Liver (tissue), 3 donors: ENCODE measurements at regions not wholly inside any gene's neighbourhood (a gene's known extent, or its start where the extent isn't known, plus 50 kb on each side); places are given as distances from the start of the nearest gene placed in this dataset.

Experiments used
- EGR1 ChIP-seq, 2 donors: IDR thresholded peaks; 2 replicates each; pipeline ENCODE4 v1.6.1; 2016 to 2018; ENCODE audit warnings: antibody characterized with exemption in 2 of 2, low read depth in 2 of 2
- FOXA1 ChIP-seq: IDR thresholded peaks from 2 replicates; pipeline ENCODE4 v1.6.1; 2016; ENCODE audit warnings: antibody characterized with exemption
- HNF4A ChIP-seq, 2 donors: conservative IDR thresholded peaks; 2 replicates each; pipeline ENCODE4 v1.6.1; 2016; ENCODE audit warnings: antibody characterized with exemption in 2 of 2, mild to moderate bottlenecking in 2 of 2
- JUND ChIP-seq, 2 donors: IDR thresholded peaks; 2 replicates each; pipeline ENCODE4 v1.6.1; 2016; ENCODE audit warnings: antibody characterized with exemption in 2 of 2
- RAD21 ChIP-seq, 2 donors: IDR thresholded peaks; 2 replicates each; pipeline ENCODE4 v1.6.1; 2016; ENCODE audit warnings: antibody characterized with exemption in 2 of 2, mild to moderate bottlenecking in 2 of 2
- SP1 ChIP-seq: IDR thresholded peaks from 2 replicates; pipeline ENCODE4 v1.6.1; 2018; ENCODE audit warnings: antibody characterized with exemption, mild to moderate bottlenecking
- TAF1 ChIP-seq: conservative IDR thresholded peaks from 2 replicates; pipeline ENCODE4 v1.6.1; 2016; ENCODE audit warnings: antibody characterized with exemption, mild to moderate bottlenecking
- YY1 ChIP-seq: IDR thresholded peaks from 2 replicates; pipeline ENCODE4 v1.6.1; 2016; ENCODE audit warnings: antibody characterized with exemption, mild to moderate bottlenecking
- TF ChIP-seq, protein P1 (sequence below): fragments of 150-350 bp; IDR thresholded peaks from 2 replicates; pipeline ENCODE4 v1.5.1; 2017; ENCODE audit warnings: improper control_type of control experiment, low read depth, low read length; ENCODE audit not compliant: missing input control
- TF ChIP-seq, protein P2 (sequence below): IDR thresholded peaks from 2 replicates; pipeline ENCODE4 v1.6.1; 2016; ENCODE audit warnings: antibody characterized with exemption, mild to moderate bottlenecking
- TF ChIP-seq, protein P3 (sequence below): IDR thresholded peaks from 2 replicates; pipeline ENCODE4 v1.6.1; 2016; ENCODE audit warnings: antibody characterized with exemption
- TF ChIP-seq, protein P4 (sequence below): IDR thresholded peaks from 2 replicates; pipeline ENCODE4 v1.6.1; 2016; ENCODE audit warnings: antibody characterized with exemption
- donor health status: healthy.
- donor health status: healthy.

DNA sequence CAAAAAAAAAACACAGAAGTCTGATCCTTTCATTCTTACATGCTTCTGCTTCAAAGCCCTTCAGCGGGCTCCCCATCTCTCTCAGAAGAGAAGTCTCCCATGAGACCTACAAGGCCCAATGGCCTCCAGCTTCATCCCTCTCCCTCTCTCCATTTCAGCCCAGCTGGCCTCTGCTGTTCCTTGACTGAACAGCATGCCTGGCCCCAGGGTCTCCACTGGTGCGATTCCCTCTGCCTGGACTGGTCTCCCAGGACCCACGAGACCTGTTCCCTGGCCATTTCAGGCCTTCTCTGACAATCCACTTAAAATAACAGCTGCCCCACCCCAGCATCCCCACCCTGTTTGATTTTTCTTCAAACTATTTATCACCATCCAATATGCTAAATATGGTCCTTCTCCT is 91.2 kb downstream of the AIPL1 start:
- TF ChIP-seq, protein P1, sequence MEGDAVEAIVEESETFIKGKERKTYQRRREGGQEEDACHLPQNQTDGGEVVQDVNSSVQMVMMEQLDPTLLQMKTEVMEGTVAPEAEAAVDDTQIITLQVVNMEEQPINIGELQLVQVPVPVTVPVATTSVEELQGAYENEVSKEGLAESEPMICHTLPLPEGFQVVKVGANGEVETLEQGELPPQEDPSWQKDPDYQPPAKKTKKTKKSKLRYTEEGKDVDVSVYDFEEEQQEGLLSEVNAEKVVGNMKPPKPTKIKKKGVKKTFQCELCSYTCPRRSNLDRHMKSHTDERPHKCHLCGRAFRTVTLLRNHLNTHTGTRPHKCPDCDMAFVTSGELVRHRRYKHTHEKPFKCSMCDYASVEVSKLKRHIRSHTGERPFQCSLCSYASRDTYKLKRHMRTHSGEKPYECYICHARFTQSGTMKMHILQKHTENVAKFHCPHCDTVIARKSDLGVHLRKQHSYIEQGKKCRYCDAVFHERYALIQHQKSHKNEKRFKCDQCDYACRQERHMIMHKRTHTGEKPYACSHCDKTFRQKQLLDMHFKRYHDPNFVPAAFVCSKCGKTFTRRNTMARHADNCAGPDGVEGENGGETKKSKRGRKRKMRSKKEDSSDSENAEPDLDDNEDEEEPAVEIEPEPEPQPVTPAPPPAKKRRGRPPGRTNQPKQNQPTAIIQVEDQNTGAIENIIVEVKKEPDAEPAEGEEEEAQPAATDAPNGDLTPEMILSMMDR = no peak
- TF ChIP-seq, protein P2, sequence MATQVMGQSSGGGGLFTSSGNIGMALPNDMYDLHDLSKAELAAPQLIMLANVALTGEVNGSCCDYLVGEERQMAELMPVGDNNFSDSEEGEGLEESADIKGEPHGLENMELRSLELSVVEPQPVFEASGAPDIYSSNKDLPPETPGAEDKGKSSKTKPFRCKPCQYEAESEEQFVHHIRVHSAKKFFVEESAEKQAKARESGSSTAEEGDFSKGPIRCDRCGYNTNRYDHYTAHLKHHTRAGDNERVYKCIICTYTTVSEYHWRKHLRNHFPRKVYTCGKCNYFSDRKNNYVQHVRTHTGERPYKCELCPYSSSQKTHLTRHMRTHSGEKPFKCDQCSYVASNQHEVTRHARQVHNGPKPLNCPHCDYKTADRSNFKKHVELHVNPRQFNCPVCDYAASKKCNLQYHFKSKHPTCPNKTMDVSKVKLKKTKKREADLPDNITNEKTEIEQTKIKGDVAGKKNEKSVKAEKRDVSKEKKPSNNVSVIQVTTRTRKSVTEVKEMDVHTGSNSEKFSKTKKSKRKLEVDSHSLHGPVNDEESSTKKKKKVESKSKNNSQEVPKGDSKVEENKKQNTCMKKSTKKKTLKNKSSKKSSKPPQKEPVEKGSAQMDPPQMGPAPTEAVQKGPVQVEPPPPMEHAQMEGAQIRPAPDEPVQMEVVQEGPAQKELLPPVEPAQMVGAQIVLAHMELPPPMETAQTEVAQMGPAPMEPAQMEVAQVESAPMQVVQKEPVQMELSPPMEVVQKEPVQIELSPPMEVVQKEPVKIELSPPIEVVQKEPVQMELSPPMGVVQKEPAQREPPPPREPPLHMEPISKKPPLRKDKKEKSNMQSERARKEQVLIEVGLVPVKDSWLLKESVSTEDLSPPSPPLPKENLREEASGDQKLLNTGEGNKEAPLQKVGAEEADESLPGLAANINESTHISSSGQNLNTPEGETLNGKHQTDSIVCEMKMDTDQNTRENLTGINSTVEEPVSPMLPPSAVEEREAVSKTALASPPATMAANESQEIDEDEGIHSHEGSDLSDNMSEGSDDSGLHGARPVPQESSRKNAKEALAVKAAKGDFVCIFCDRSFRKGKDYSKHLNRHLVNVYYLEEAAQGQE = no peak
- TF ChIP-seq HNF4A (conservative IDR thresholded peaks at IDR 0.05) (no peak), TAF1 (no peak), JUND (IDR thresholded peaks at IDR 0.05) (no peak), SP1 (no peak), EGR1 (IDR thresholded peaks at IDR 0.05; ENCODE audit: low read depth in 2 of 2) (no peak), YY1 (no peak), RAD21 (IDR thresholded peaks at IDR 0.05) (no peak), FOXA1 (no peak)
- TF ChIP-seq, protein P3, sequence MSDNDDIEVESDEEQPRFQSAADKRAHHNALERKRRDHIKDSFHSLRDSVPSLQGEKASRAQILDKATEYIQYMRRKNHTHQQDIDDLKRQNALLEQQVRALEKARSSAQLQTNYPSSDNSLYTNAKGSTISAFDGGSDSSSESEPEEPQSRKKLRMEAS = no peak
- TF ChIP-seq, protein P4, sequence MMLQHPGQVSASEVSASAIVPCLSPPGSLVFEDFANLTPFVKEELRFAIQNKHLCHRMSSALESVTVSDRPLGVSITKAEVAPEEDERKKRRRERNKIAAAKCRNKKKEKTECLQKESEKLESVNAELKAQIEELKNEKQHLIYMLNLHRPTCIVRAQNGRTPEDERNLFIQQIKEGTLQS = no peak
